Activated T-helper 1 cell treated with anti-CD3 and anti-CD28 coated beads, Interleukin-12 subunit alpha, Interleukin-12 subunit beta, Interleukin-2, Interleukin-4 antibody, amounts not matched to agents 30 ng/mL and 10 ng/mL and 1 ng/mL, durations not matched to agents 14 hours and 24 hours and 36 hours (primary cell): ENCODE measurements at regions not wholly inside any gene's neighbourhood (a gene's known extent, or its start where the extent isn't known, plus 50 kb on each side); places are given as distances from the start of the nearest gene placed in this dataset.
"Not testable (repeated sequence)": the region's sequence is repeated elsewhere in the genome, so short reads cannot be mapped to it uniquely, and the experiment has no call there.

Source experiments
- DNase-seq: peaks from one replicate; pipeline ENCODE4 v3.0.0; 2021; ENCODE audit warnings: low spot score
- H3K27ac Mint-ChIP-seq: one replicate; pipeline ENCODE4 v1.8.0; 2021; ENCODE audit warnings: mild to moderate bottlenecking, mixed read lengths
- H3K27me3 Mint-ChIP-seq: one replicate; pipeline ENCODE4 v1.8.0; 2022; ENCODE audit warnings: mild to moderate bottlenecking, moderate library complexity, mixed read lengths; ENCODE audit not compliant: insufficient read depth
- H3K36me3 Mint-ChIP-seq: one replicate; pipeline ENCODE4 v1.8.0; 2021; ENCODE audit warnings: low read depth, mixed read lengths
- H3K4me1 Mint-ChIP-seq: one replicate; pipeline ENCODE4 v1.8.0; 2021; ENCODE audit warnings: low read depth, mixed read lengths
- H3K4me3 Mint-ChIP-seq: one replicate; pipeline ENCODE4 v1.8.0; 2021; ENCODE audit warnings: mild to moderate bottlenecking, moderate library complexity, mixed read lengths
- H3K9me3 Mint-ChIP-seq: one replicate; pipeline ENCODE4 v1.8.0; 2021; ENCODE audit warnings: mixed read lengths
- intact Hi-C: fragments of 100-400 bp; cut with micrococcal nuclease; formaldehyde crosslinking; loops from one replicate; pipeline ENCODE4 v1.15.1; 2024

- H3K27ac Mint-ChIP-seq, H3K27me3 Mint-ChIP-seq, H3K4me3 Mint-ChIP-seq, DNase-seq, intact Hi-C loops, H3K4me1 Mint-ChIP-seq, H3K9me3 Mint-ChIP-seq, H3K36me3 Mint-ChIP-seq: not testable (repeated sequence)
Measured at GRCh38 chr6:122280105-122281021, 119.1 kb upstream of the HSF2 start.

- Mint-ChIP-seq H3K27me3 (no peaks in the 10 kb centered on the region), H3K4me1 (no peaks in the 10 kb centered on the region), H3K4me3 (no peak overlapping the region), H3K36me3 (no peaks in the 10 kb centered on the region), H3K9me3 (no peaks in the 10 kb centered on the region), H3K27ac (no peak overlapping the region)
- no peak for DNase-seq
- intact Hi-C loops, result no loop called here
Measured at GRCh38 chr6:122283884-122284283, 115.6 kb upstream of the HSF2 start.

- Mint-ChIP-seq H3K9me3 (no peaks in the 10 kb centered on the region), H3K4me1 (no peaks in the 10 kb centered on the region), H3K36me3 (no peaks in the 10 kb centered on the region), H3K27ac (no peak overlapping the region), H3K27me3 (no peaks in the 10 kb centered on the region), H3K4me3 (no peak overlapping the region)
- DNase-seq, result no peak
- intact Hi-C loops, result no loop called here
Measured at GRCh38 chr6:122284848-122285247, 114.6 kb upstream of the HSF2 start.

- Mint-ChIP-seq H3K36me3 (no peaks in the 10 kb centered on the region), H3K9me3 (no peaks in the 10 kb centered on the region), H3K27ac (no peak overlapping the region), H3K4me1 (no peaks in the 10 kb centered on the region), H3K27me3 (no peaks in the 10 kb centered on the region), H3K4me3 (no peak overlapping the region)
- no peak for DNase-seq
- intact Hi-C loops, result no loop called here
Measured at GRCh38 chr6:122285292-122285913, 114.0 kb upstream of the HSF2 start.

- Mint-ChIP-seq H3K27me3 (no peaks in the 10 kb centered on the region), H3K9me3 (no peaks in the 10 kb centered on the region), H3K4me1 (no peaks in the 10 kb centered on the region)
Measured at GRCh38 chr6:122286512-122286911, 112.9 kb upstream of the HSF2 start.

GRCh38 chr6:122289762-122290539 is 109.5 kb upstream of the HSF2 start:
- H3K4me3 Mint-ChIP-seq, result no peak overlapping the region
- no peak overlapping the region for H3K27ac Mint-ChIP-seq
- no peak for DNase-seq
- no peaks in the 10 kb centered on the region for H3K4me1 Mint-ChIP-seq
- no peaks in the 10 kb centered on the region for H3K27me3 Mint-ChIP-seq
- intact Hi-C loops, result no loop called here
- H3K36me3 Mint-ChIP-seq, result no peaks in the 10 kb centered on the region
- H3K9me3 Mint-ChIP-seq, result no peaks in the 10 kb centered on the region

More at GRCh38 chr6:122286512-122286911, 112.9 kb upstream of the HSF2 start:
- intact Hi-C loops, result no loop called here
- no peaks in the 10 kb centered on the region for H3K36me3 Mint-ChIP-seq
- H3K4me3 Mint-ChIP-seq, result no peak overlapping the region
- H3K27ac Mint-ChIP-seq, result no peak overlapping the region
- DNase-seq, result no peak

GRCh38 chr6:122297010-122297409 is 102.4 kb upstream of the HSF2 start:
- Mint-ChIP-seq H3K27ac (no peak overlapping the region), H3K4me1 (no peaks in the 10 kb centered on the region), H3K27me3 (peaks cover 2% of the 10 kb centered on the region), H3K4me3 (no peak overlapping the region), H3K9me3 (no peaks in the 10 kb centered on the region), H3K36me3 (no peaks in the 10 kb centered on the region)
- DNase-seq, result no peak
- intact Hi-C loops, result no loop called here

GRCh38 chr6:122302067-122302466 is 97.4 kb upstream of the HSF2 start:
- no peaks in the 10 kb centered on the region for H3K9me3 Mint-ChIP-seq
- intact Hi-C loops, result no loop called here

GRCh38 chr6:122307577-122307976 is 91.9 kb upstream of the HSF2 start:
- Mint-ChIP-seq H3K4me3 (no peak overlapping the region), H3K27ac (no peak overlapping the region), H3K27me3 (no peaks in the 10 kb centered on the region), H3K36me3 (no peaks in the 10 kb centered on the region), H3K9me3 (peaks cover 7% of the 10 kb centered on the region), H3K4me1 (no peaks in the 10 kb centered on the region)
- intact Hi-C loops, result no loop called here
- no peak for DNase-seq

More at GRCh38 chr6:122302067-122302466, 97.4 kb upstream of the HSF2 start:
- no peaks in the 10 kb centered on the region for H3K4me1 Mint-ChIP-seq
- no peak overlapping the region for H3K4me3 Mint-ChIP-seq
- no peak for DNase-seq
- peaks cover 2% of the 10 kb centered on the region for H3K27me3 Mint-ChIP-seq
- H3K36me3 Mint-ChIP-seq, result no peaks in the 10 kb centered on the region
- H3K27ac Mint-ChIP-seq, result no peak overlapping the region

- H3K4me1 Mint-ChIP-seq, result no peaks in the 10 kb centered on the region
- no peak overlapping the region for H3K27ac Mint-ChIP-seq
- DNase-seq, result no peak
- no peak overlapping the region for H3K4me3 Mint-ChIP-seq
- H3K9me3 Mint-ChIP-seq, result peaks cover 7% of the 10 kb centered on the region
- H3K27me3 Mint-ChIP-seq, result no peaks in the 10 kb centered on the region
- no peaks in the 10 kb centered on the region for H3K36me3 Mint-ChIP-seq
- intact Hi-C loops, result no loop called here
Measured at GRCh38 chr6:122308074-122308473, 91.4 kb upstream of the HSF2 start.

- Mint-ChIP-seq H3K36me3 (no peaks in the 10 kb centered on the region), H3K4me3 (no peak overlapping the region), H3K9me3 (no peaks in the 10 kb centered on the region), H3K27me3 (peaks cover 5% of the 10 kb centered on the region), H3K4me1 (no peaks in the 10 kb centered on the region), H3K27ac (no peak overlapping the region)
- no peak for DNase-seq
- intact Hi-C loops, result no loop called here
Measured at GRCh38 chr6:122315842-122316241, 83.6 kb upstream of the HSF2 start.

- peak overlapping the region; percentile 77 for H3K4me3 Mint-ChIP-seq
Measured at GRCh38 chr6:122322824-122323223, 76.6 kb upstream of the HSF2 start.

GRCh38 chr6:122323361-122323760 is 76.1 kb upstream of the HSF2 start:
- intact Hi-C loops, result no loop called here
- Mint-ChIP-seq H3K27ac (no peak overlapping the region), H3K4me1 (peaks cover 13% of the 10 kb centered on the region), H3K4me3 (peak overlapping the region; percentile 77), H3K9me3 (no peaks in the 10 kb centered on the region), H3K36me3 (no peaks in the 10 kb centered on the region), H3K27me3 (peaks cover 5% of the 10 kb centered on the region)
- DNase-seq, result no peak

More at GRCh38 chr6:122322824-122323223, 76.6 kb upstream of the HSF2 start:
- peaks cover 13% of the 10 kb centered on the region for H3K4me1 Mint-ChIP-seq
- intact Hi-C loops, result no loop called here
- no peak for DNase-seq
- no peak overlapping the region for H3K27ac Mint-ChIP-seq
- H3K36me3 Mint-ChIP-seq, result no peaks in the 10 kb centered on the region
- no peaks in the 10 kb centered on the region for H3K9me3 Mint-ChIP-seq
- H3K27me3 Mint-ChIP-seq, result peaks cover 5% of the 10 kb centered on the region
